GM12878 (cell line): ENCODE measurements at regions not wholly inside any gene's neighbourhood (a gene's known extent, or its start where the extent isn't known, plus 50 kb on each side); places are given as distances from the start of the nearest gene placed in this dataset.

ENCODE experiments used
- ATAC-seq: fragments of 200-7000 bp; cut with Tn5 transposase; 3 replicates; pipeline ENCODE4 v1.9.1; 2020; ENCODE audit warnings: mild to moderate bottlenecking, moderate library complexity
- BruUV-seq: library from RNA; stranded (reverse); fragments of 400-500 nt; replicated peaks from 2 replicates; lab custom pipeline; 2021; lab: Mats Ljungman, UMichigan
- CTCF ChIA-PET: fragments of 300-600 bp; sonication (Branson Sonifier 250); formaldehyde crosslinking; extraction: SDS; loops from one replicate; lab custom pipeline; 2021; ENCODE audit warnings: inconsistent platforms; lab: Yijun Ruan, JAX
- POLR2A ChIA-PET: fragments of 350-600 bp; formaldehyde crosslinking; extraction: SDS; loops from one replicate; lab custom pipeline; 2021; ENCODE audit warnings: inconsistent platforms; lab: Charles Lee
- RAD21 ChIA-PET: fragments of 300-600 bp; sonication (Branson Sonifier 250); formaldehyde crosslinking; loops from one replicate; lab custom pipeline; 2023; ENCODE audit warnings: antibody characterized with exemption; ENCODE audit not compliant: unreplicated experiment; lab: Charles Lee
- SMC1A ChIA-PET: fragments of 300-600 bp; sonication (Branson Sonifier 250); formaldehyde crosslinking; loops from one replicate; lab custom pipeline; 2023; ENCODE audit not compliant: unreplicated experiment, uncharacterized antibody; lab: Charles Lee
- DNase-seq: peaks from one replicate; pipeline ENCODE4 v3.0.0-alpha.2; 2011; ENCODE audit warnings: low read depth, low spot score
- FAIRE-seq: peaks from 3 replicates; lab custom pipeline; 2011; peaks lifted over from hg19 to GRCh38; lab: Jason Lieb, UNC
- H2AFZ ChIP-seq: 2 replicates; pipeline ENCODE4 v1.6.0; 2011; ENCODE audit warnings: low read depth, low read length, control low read depth; ENCODE audit not compliant: control insufficient read depth
- H3K27ac ChIP-seq: 2 replicates; pipeline ENCODE4 v1.5.1; 2011; ENCODE audit warnings: control low read depth; ENCODE audit not compliant: control insufficient read depth, insufficient read depth
- H3K27me3 ChIP-seq, 2 experiments: replicated peaks in 1 of 2; 2 replicates each; pipeline versions ENCODE4 v1.6.0 to v1.6.1; 2011; ENCODE audit warnings: low read length in 1 of 2; ENCODE audit not compliant: control insufficient read depth in 2 of 2, insufficient read depth in 2 of 2
- H3K36me3 ChIP-seq, 2 experiments: 2 replicates each; pipeline ENCODE4 v1.5.1; 2011; ENCODE audit warnings: low read length in 1 of 2; ENCODE audit not compliant: control insufficient read depth in 2 of 2, insufficient read depth in 2 of 2
- H3K4me1 ChIP-seq: 2 replicates; pipeline ENCODE4 v1.6.1; 2011; ENCODE audit warnings: mild to moderate bottlenecking, low read length, moderate library complexity, mixed read lengths; ENCODE audit not compliant: control insufficient read depth, insufficient read depth
- H3K4me2 ChIP-seq: 2 replicates; pipeline ENCODE4 v1.6.0; 2011; ENCODE audit warnings: control low read depth; ENCODE audit not compliant: control insufficient read depth, insufficient read depth
- H3K4me3 ChIP-seq: fragments of 200-600 bp; sonication (generic); 2 replicates; pipeline ENCODE4 v1.5.1; 2016
- H3K79me2 ChIP-seq: 2 replicates; pipeline ENCODE4 v1.6.0; 2011; ENCODE audit warnings: low read length; ENCODE audit not compliant: control insufficient read depth, insufficient read depth
- H3K9ac ChIP-seq: 2 replicates; pipeline ENCODE4 v1.8.0; 2011; ENCODE audit warnings: low read length, control low read depth, mixed read lengths; ENCODE audit not compliant: control insufficient read depth, insufficient read depth
- H3K9me3 ChIP-seq: replicated peaks from 3 replicates; pipeline ENCODE4 v1.5.1; 2011; ENCODE audit warnings: mild to moderate bottlenecking, low read length; ENCODE audit not compliant: control insufficient read depth, insufficient read depth
- H4K20me1 ChIP-seq: 2 replicates; pipeline ENCODE4 v1.6.0; 2011; ENCODE audit not compliant: control insufficient read depth, insufficient read depth
- BHLHE40 ChIP-seq, 2 experiments: fragments of 450-650 bp in 1 of 2; IDR thresholded peaks; 2 replicates each; pipeline ENCODE4 v1.6.1; 2011 to 2017; ENCODE audit warnings: low read depth in 2 of 2, borderline replicate concordance in 1 of 2, improper control_type of control experiment in 1 of 2, low read length in 1 of 2, mild to moderate bottlenecking in 1 of 2
- CEBPZ ChIP-seq: fragments of 150-350 bp; IDR thresholded peaks from 2 replicates; pipeline ENCODE4 v1.6.1; 2016; ENCODE audit warnings: low read depth, low read length
- GABPA ChIP-seq: IDR thresholded peaks from 2 replicates; pipeline ENCODE4 v1.6.1; 2014; ENCODE audit warnings: antibody characterized with exemption, low read depth, mild to moderate bottlenecking, inconsistent platforms
- IRF3 ChIP-seq: fragments of 450-650 bp; IDR thresholded peaks from 2 replicates; pipeline ENCODE4 v1.6.1; 2014; ENCODE audit warnings: mild to moderate bottlenecking
- IRF4 ChIP-seq: IDR thresholded peaks from 2 replicates; pipeline ENCODE4 v1.6.1; 2011; ENCODE audit warnings: low read depth, low read length
- NBN ChIP-seq: fragments of 450-650 bp; IDR thresholded peaks from 2 replicates; pipeline ENCODE4 v1.6.1; 2016
- NR2C2 ChIP-seq: IDR thresholded peaks from 2 replicates; pipeline ENCODE4 v1.6.1; 2011; ENCODE audit warnings: borderline replicate concordance, low read depth; ENCODE audit not compliant: control insufficient read depth, insufficient read length
- RUNX3 ChIP-seq: IDR thresholded peaks from 2 replicates; pipeline ENCODE4 v1.6.1; 2012; ENCODE audit warnings: low read length, inconsistent platforms
- TAF1 ChIP-seq: IDR thresholded peaks from 2 replicates; pipeline ENCODE4 v1.6.1; 2011; ENCODE audit warnings: mild to moderate bottlenecking, low read depth, low read length, borderline replicate concordance
- YY1 ChIP-seq: IDR thresholded peaks from 2 replicates; pipeline ENCODE4 v1.6.1; 2011; ENCODE audit warnings: low read depth, mild to moderate bottlenecking, low read length
- ZNF217 ChIP-seq: fragments of 450-650 bp; IDR thresholded peaks from 2 replicates; pipeline ENCODE4 v1.6.1; 2017; ENCODE audit warnings: antibody characterized with exemption, mild to moderate bottlenecking
- ZNF622 ChIP-seq: fragments of 450-650 bp; IDR thresholded peaks from 2 replicates; pipeline ENCODE4 v1.6.1; 2017; ENCODE audit warnings: mild to moderate bottlenecking, inconsistent platforms
- WGBS: methylation state at CpG from one replicate; pipeline ENCODE4 v1.1.6; 2016; ENCODE audit warnings: low lambda C conversion rate; ENCODE audit not compliant: insufficient replicate concordance, insufficient coverage; ENCODE audit errors: missing lambda C conversion rate; 5-methylcytosine and 5-hydroxymethylcytosine counted together
- in situ Hi-C: fragments of 300-500 bp; cut with MboI; formaldehyde crosslinking; loops from 9 replicates; pipeline ENCODE4 v1.14.3; 2018; ENCODE audit warnings: mixed read lengths
- intact Hi-C: fragments of 100-400 bp; cut with micrococcal nuclease; formaldehyde crosslinking; loops from one replicate; pipeline ENCODE4 v1.14.2; 2022; ENCODE audit not compliant: unreplicated experiment
- TF ChIP-seq, protein P1 (sequence below): IDR thresholded peaks from 2 replicates; pipeline ENCODE4 v1.6.1; 2011; ENCODE audit warnings: low read depth, low read length, improper control_type of control experiment, borderline replicate concordance

DNA sequence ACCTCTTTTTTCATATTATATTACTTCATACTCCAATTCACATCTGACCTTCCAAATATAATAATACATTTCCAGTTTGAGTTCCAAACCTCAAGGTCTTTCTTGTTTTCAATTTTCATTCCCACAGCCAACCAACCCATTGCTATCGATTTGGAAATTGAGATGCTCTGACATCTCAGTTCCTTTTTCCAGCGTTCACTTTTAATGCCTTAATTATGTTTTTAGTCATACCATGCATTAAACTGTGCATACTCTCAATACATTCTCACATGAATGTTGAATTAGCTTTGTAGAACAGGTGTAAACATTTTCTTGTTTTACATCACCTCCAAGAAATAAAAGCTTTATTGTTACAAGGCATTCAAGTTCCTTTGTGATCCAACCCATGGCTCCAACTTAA is 294.2 kb upstream of the ANO3 start (continued):
- no peak for TF ChIP-seq CEBPZ
- TF ChIP-seq YY1, result no peak
- no peak for TF ChIP-seq GABPA
- TF ChIP-seq, protein P1, sequence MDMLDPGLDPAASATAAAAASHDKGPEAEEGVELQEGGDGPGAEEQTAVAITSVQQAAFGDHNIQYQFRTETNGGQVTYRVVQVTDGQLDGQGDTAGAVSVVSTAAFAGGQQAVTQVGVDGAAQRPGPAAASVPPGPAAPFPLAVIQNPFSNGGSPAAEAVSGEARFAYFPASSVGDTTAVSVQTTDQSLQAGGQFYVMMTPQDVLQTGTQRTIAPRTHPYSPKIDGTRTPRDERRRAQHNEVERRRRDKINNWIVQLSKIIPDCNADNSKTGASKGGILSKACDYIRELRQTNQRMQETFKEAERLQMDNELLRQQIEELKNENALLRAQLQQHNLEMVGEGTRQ, result no peak
- TF ChIP-seq IRF4, result 0 out of 2 replicates have a peak, but pooled peaks have one; percentile 41
- TF ChIP-seq BHLHE40 (IDR thresholded peaks at IDR 0.05; ENCODE audit: borderline replicate concordance in 1 of 2, low read depth in 2 of 2, low read length in 1 of 2), result no peak
- peak; percentile 72 for TF ChIP-seq RUNX3

- DNase-seq (no peak), FAIRE-seq (no peak)
- BruUV-seq, result no TSS peak
- POLR2A ChIA-PET, result no interaction called here
- WGBS, result 19% methylated on average over 3 of the region's 3 CpGs
- H3K9me3 ChIP-seq, result no peaks in the 10 kb centered on the region
- H3K36me3 ChIP-seq, result no peaks in the 10 kb centered on the region
- H3K4me3 ChIP-seq, result no peak overlapping the region
- no peaks in the 10 kb centered on the region for H3K79me2 ChIP-seq
- RAD21 ChIA-PET, result no interaction called here
- TF ChIP-seq NBN (no peak), TAF1 (no peak), ZNF622 (no peak), ZNF217 (no peak), NR2C2 (no peak), IRF3 (no peak)
- TF ChIP-seq, all 136 proteins: peak for 0
- Histone ChIP-seq H3K9ac (no peak overlapping the region), H3K27ac (no peak overlapping the region), H4K20me1 (no peaks in the 10 kb centered on the region), H2AFZ (no peak overlapping the region), H3K27me3 (no peaks in the 10 kb centered on the region), H3K4me1 (peaks cover 7% of the 10 kb centered on the region; the same call in 1 of the 2 replicates), H3K4me2 (no peak overlapping the region)
- intact Hi-C loops, result no loop called here
- no peak for ATAC-seq
- in situ Hi-C loops, result no loop called here
- SMC1A ChIA-PET, result interaction anchor here (1.6 kb wide), 1 partner anchor 17 kb away, joined by 3 read pairs; no protein-coding TSS in a partner anchor
- CTCF ChIA-PET, result no interaction called here
Measured at GRCh38 chr11:26040339-26040738, 291.6 kb upstream of the ANO3 start.
